ENCODE measurements at regions not wholly inside any gene's neighbourhood (a gene's known extent, or its start where the extent isn't known, plus 50 kb on each side); places are given as distances from the start of the nearest gene placed in this dataset.

GRCh38 chr5:75952963-75953362 is 130.2 kb upstream of the SV2C start:
- TF ChIP-seq CTCF (IDR thresholded peaks at IDR 0.05; ENCODE audit: insufficient read depth, low read length) (no peak), POLR2AphosphoS5 (IDR thresholded peaks at IDR 0.05; ENCODE audit: low read depth) (no peak), SPI1 (IDR thresholded peaks at IDR 0.05; ENCODE audit: borderline replicate concordance, low read depth) (no peak), REST (IDR thresholded peaks at IDR 0.05; ENCODE audit: insufficient replicate concordance, low read depth) (no peak)

Measured in HL-60 (cell line).